HG02678 (cell line): ENCODE measurements at regions not wholly inside any gene's neighbourhood (a gene's known extent, or its start where the extent isn't known, plus 50 kb on each side); places are given as distances from the start of the nearest gene placed in this dataset.

ENCODE experiments used
- ATAC-seq: cut with Tn5 transposase; IDR thresholded peaks from one replicate; pipeline ENCODE4 v1.9.1; 2021; ENCODE audit warnings: mild to moderate bottlenecking, moderate library complexity; ENCODE audit not compliant: unreplicated experiment

DNA sequence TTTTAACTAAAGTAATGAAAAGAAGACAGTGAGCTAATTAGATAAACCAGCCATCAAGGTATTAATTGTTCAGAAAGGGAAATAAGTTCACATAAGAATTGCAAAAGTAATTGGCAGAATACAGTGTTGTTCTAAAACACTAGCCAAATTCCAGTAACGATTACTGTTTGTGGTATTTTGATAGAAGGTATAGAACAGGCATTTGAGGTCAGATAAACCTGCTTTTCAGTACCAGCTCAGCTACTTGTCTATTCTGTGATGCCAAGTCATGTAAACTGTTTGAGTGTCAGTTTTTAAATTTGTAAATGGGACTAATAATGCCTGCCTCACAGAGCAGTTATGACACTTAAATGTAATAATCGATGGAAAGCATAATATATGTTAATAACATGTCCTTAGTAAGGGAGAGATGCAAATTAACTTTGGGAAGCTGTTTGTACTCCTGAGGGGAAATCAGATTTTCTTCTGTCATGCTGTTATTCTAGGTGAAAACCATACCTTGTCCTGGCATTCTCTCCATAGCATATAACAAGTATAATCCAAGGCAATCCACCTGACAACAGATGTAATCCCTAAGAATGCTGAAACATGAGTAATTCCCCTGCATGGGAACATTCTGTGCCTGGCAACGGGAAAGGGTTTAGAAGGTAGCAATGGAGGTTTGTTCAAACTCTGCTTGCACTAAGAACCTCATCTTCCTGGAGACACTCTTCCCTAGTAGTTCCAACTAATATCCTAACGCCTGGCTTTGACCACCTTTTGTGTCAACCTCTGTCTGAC lies 509.5 kb upstream of the PAPPA start:
- no peak for ATAC-seq

DNA sequence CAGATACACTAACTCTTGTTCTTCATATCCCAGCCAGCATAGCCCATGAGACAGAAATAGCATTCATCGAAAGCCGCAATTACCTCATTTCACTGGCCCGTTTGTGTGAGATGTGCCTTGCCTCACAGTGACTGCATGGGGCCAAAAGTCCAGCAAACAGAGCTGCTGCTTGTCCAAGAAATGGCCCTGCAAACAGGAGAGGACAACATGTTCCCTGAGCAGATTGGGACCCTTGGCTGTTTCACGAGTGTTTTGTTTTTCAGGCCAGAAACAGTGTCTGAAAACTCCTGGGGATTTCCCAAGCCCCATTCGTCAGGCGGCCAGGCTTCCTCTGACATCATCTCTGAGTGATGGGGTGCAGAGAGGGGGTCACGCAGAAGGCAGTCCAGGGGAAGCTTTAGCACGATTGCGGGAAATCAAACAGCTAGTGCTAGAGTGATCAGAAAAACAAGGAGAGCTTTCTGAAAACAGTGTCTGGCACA lies 503.6 kb upstream of the PAPPA start:
- no peak for ATAC-seq

DNA sequence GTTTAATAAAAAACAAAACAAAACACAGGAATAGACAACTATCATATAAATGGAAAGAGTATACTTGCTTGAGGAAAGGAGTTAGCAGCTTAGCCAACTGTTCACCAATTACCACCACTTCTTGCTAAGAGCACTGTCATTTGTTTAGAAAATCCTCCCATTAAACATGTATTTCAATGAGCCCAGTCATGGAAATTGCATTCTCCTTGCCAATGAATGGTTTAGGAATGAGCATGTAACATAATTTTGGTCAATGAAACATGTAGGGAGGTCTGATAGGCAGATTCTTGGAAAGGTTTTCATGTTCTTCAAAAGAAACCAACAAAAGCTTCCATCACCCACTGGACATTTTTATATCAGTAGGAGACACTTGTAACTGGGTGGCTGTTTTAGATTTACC lies 502.8 kb upstream of the PAPPA start:
- ATAC-seq = no peak

DNA sequence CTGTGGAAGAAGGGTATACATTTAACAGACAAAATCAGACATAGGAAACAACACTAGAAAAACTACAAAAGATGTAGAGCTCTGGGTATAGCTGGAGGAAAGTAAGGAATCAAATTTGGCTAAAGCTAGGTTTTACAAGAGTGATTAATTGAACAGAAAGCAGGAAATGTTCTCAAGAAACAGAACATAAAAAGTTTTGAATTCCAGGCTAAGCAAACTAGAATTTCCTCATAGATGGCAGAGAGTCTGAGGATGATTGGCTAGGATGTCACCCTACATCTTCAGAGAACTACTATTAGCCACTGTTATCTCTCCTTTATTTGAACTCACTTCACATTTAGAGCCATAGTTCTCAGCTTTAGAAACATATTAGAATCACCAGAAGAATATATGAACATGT lies 502.1 kb upstream of the PAPPA start:
- no peak for ATAC-seq

DNA sequence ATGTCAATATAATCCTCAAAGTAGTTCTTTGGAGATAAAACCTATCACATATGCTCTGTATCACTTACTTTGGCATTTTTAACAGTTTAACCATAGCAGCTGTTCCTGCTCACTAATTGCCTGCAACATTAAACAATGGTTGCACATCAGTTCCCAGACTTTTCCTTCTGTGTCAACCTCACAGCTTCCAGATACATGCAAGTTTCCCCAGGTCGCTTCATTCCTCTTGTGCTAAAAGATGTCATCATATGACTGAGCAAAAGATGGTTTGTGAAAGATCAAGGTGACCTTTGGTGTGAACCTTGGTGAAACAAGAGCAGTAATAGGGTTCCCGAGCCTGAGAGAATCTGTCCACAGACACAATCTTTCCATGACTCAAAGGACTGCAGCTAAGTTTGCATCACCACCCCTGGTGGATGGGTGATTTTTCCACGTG lies 500.4 kb upstream of the PAPPA start:
- no peak for ATAC-seq

DNA sequence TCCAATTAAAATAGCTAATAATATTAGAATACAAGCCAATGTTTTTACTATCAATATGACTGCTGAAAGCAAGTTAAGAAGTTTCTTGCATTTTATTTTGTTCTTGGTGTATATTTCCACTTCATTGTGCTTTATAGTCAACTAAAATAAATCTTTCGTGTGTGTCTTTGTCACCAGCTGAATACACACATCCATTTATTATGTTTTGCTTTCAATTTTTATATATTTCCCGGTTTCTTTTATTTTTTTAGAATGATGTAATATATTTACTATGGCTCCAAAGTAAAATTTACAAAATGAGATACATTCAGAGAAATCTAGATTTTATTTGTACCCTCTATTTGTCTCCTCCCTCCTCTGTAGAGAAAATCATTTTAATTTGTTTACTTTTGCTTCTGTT lies 495.9 kb upstream of the PAPPA start:
- ATAC-seq = no peak

GRCh38 chr9:115665519-115665918 lies 488.1 kb upstream of the PAPPA start:
- ATAC-seq = no peak

GRCh38 chr9:115668521-115668920 lies 485.1 kb upstream of the PAPPA start:
- ATAC-seq = no peak

- no peak for ATAC-seq
Measured at GRCh38 chr9:115671236-115671962, 482.2 kb upstream of the PAPPA start.

DNA sequence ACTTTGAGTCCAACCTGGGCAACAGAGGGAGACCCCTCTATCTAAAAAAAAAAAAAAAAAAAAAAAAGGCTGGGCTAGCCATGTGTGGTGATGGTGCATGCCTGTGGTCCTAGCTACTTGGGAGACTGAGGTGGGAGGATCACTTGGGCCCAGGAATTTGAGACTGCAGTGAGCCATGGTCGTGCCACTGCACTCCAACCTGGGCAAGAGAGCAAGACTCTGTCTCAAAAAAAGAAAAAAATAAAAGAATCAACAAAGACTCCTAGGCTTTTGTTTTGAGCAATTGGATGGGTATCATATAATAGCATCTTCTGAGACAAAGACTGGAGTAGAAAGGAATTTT lies 481.7 kb upstream of the PAPPA start:
- ATAC-seq = no peak

DNA sequence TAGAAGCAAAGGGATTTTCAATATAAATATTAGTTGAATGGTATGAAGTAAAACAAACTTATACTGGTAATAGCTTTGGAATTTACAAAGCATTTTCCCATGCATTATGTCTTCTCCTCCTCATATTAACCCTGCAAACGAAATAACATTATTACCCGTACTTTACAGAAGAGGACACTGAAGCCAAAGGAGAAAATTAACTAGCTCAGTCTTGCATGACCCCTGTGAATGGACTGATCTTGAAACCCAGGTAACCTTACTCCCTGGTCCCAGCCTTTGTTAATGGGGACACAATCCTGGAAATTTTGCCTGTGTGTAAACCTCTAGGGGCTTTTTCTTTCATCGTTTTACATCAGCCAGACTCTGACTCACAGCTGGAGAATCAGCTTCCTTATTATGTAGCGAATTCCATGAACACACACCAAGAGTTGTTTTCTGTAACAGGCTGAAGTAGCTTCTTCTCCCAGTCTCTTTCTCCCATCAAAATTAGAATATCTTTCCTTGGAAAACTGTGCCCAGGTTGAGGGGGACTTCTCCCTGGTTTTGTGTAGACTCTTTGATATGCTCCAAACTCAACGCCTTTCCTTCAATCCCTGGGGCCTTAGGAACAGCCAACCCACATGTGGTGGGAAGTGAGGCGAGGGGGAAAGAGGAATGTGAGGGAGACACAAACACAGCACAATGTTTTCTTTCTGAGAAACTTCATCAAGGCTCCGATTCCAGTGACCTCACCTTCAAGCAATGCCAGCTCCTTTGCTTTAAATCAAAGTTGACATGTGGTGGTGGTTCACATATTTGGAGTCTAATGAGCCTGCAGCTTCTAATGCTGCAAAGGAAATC lies 480.9 kb upstream of the PAPPA start:
- no peak for ATAC-seq

- ATAC-seq = no peak
Measured at GRCh38 chr9:115673599-115673998, 480.0 kb upstream of the PAPPA start.

DNA sequence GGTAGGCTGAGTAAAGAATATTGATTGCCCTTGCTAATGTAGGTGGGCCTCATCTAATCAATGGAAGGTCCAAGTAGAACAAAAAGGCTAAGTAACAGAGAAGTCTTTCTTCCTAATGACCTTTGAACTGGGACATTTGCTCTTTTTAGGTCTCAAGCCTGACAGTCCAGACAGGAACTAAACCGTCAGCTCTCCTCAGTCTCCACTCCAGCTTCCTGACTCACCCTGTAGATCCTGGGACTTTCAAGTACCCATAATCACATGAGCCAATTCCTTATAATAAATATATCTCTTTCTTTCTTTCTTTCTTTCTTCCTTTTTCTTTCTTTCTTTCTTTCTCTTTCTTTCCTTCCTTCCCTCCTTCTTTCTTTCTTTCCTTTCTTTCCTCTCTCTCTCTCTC lies 479.5 kb upstream of the PAPPA start:
- no peak for ATAC-seq

DNA sequence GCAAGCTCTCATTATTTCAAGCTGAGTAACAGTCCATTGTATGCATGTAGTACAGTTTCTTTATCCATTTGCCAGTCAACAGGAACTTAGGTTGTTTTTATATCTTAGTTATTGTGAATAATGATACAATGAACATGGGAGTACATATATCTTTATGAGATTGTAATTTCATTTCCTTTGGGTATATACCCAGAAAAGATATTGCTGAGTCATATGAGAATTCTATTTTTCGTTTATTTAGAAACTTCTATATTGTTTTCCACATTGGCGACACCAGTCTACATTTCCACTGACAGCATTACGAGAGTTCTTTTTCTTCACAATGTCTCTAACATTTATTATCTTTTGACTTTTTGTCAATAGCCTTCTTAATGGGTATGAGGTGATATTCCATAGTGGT lies 477.8 kb upstream of the PAPPA start:
- no peak for ATAC-seq

DNA sequence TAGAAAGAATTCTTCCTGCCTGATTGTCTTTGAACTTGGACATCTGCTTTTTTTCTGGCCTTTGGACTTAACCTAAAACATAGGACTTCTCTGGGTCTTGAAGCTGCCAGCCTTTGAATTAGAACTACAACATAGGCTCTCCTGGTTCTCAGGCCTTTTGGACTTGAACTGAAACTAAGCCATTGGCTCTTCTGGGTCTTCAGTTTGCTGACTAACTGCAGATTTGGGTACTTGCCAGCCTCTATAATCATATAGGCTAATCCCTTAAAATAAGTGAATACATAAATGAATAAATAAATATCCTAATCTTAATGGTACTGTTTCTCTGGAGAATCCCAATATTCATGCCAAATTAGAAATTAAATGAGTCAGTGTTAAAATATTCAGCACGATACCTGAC lies 473.4 kb upstream of the PAPPA start:
- ATAC-seq = no peak

- no peak for ATAC-seq
Measured at GRCh38 chr9:115681585-115681984, 472.0 kb upstream of the PAPPA start.

- ATAC-seq = no peak
Measured at GRCh38 chr9:115686069-115686468, 467.5 kb upstream of the PAPPA start.

- no peak for ATAC-seq
Measured at GRCh38 chr9:115687356-115687755, 466.2 kb upstream of the PAPPA start.

DNA sequence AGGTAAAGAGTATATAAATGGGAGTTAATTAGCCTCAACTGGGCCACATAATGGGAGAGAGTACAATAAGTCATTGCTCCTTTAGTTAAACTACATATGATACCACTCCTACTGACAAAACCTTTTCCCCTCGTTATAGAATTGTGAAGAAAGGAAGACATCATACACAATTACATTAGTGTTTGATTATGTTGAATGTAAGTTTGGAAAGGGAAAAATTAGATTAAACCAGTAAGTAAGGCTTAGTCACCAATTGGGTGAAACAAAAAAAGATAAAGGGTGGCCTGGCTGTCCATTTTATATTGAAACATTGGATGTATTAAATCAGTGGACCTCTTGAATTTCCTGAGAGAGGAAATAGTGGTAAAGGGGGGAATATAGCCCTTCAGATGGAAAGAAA lies 464.3 kb upstream of the PAPPA start:
- no peak for ATAC-seq

- ATAC-seq = no peak
Measured at GRCh38 chr9:115690786-115691496, 462.6 kb upstream of the PAPPA start.

- no peak for ATAC-seq
Measured at GRCh38 chr9:115691693-115692092, 461.9 kb upstream of the PAPPA start.
